SK-N-MC (cell line): ENCODE measurements at regions not wholly inside any gene's neighbourhood (a gene's known extent, or its start where the extent isn't known, plus 50 kb on each side); places are given as distances from the start of the nearest gene placed in this dataset.

Experiments used
- EZH2 ChIP-seq: fragments of 200-600 bp; sonication (generic); IDR thresholded peaks from one replicate; pipeline ENCODE4 v1.6.1; 2017; ENCODE audit warnings: antibody characterized with exemption
- POLR2AphosphoS5 ChIP-seq: IDR thresholded peaks from 2 replicates; pipeline ENCODE4 v1.6.1; 2012; ENCODE audit warnings: mild to moderate bottlenecking, low read depth, low read length, borderline replicate concordance

DNA sequence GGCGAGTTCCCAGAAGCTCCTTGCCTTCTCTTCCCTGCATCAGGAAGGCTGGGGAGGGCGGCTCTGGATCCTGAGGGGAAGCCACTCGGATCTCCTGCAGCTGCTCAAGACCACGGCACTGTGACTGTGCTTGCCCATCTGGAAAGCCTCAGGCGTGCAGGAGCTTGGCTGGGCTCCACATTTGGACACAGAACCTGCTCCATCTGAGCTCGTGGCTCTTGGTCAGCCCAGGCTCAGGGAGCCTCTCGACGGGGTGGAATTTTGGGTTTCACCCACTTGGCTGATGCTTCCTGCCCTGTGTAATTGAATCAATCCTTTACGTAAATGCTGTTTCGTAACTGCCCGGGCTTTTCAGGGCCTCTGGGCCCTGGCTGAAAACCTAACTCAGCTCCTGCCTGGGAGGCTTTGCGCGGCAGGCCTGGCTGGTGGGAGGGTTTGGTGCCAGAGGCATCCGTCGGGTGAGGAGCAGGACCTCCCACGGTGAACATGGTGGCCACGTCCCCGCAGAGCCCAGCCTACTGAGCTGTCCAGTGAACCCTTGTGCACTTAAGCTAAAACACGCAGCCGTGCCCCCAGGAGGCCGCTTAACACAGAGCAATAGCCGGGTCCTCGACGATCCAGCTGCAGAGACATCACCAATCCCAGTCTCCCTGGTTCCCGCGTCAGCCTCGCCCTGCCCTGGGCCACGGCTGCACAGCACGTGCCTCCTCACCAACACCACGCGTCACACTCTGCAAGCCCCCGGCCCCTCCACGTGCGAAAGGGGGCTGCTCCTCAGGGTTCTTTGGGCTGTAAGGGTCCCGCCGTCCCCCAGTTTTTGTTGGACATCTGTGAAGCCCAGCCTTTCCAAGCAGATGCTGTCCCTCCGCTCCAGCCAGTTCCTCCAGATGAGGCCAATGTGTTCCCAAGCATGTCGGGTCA, 241.0 kb downstream of the DLL1 start:
- TF ChIP-seq EZH2 (no peak), POLR2AphosphoS5 (no peak)
